ENCODE measurements at regions not wholly inside any gene's neighbourhood (a gene's known extent, or its start where the extent isn't known, plus 50 kb on each side); places are given as distances from the start of the nearest gene placed in this dataset.

DNA sequence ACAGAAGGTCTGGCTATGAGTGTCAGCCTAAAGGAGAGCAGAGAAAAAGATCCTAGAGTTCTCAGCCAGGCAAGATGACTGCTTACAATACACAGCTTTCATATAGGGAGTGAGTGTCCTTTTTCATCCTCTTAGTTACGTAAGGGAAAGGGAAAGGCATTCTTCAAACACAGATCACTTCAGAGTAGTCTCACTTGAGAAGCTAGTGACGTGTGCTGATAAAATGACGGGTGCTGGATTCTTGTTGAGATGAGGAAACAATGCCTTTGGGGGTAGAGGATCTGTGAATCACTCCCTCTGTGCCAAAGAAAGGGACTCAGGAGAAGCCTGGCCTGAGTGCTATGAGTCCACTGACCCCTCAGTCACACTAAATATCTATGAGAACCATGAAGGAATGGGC lies 117.3 kb downstream of the QRSL1 start:
- TF ChIP-seq CTCF (IDR thresholded peaks at IDR 0.05 in 2 of 3, conservative IDR thresholded peaks at IDR 0.05 in 1 of 3; ENCODE audit: borderline replicate concordance in 1 of 3, insufficient read depth in 1 of 3, low read depth in 2 of 3, low read length in 2 of 3) (no peak), SP1 (IDR thresholded peaks at IDR 0.05; ENCODE audit: low read depth) (no peak), ZFX (IDR thresholded peaks at IDR 0.05) (no peak), RAD21 (IDR thresholded peaks at IDR 0.05; ENCODE audit: low read depth) (no peak), TCF7L2 (IDR thresholded peaks at IDR 0.05; ENCODE audit: borderline replicate concordance, extremely low read depth, insufficient read depth, insufficient read length) (no peak), ZBTB33 (IDR thresholded peaks at IDR 0.05; ENCODE audit: extremely low read depth, insufficient replicate concordance, low read length) (no peak)
- TF ChIP-seq, protein P1, sequence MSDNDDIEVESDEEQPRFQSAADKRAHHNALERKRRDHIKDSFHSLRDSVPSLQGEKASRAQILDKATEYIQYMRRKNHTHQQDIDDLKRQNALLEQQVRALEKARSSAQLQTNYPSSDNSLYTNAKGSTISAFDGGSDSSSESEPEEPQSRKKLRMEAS (IDR thresholded peaks at IDR 0.05) = no peak
